ENCODE measurements at regions not wholly inside any gene's neighbourhood (a gene's known extent, or its start where the extent isn't known, plus 50 kb on each side); places are given as distances from the start of the nearest gene placed in this dataset.
"Not testable (repeated sequence)": the region's sequence is repeated elsewhere in the genome, so short reads cannot be mapped to it uniquely, and the experiment has no call there.

DNA sequence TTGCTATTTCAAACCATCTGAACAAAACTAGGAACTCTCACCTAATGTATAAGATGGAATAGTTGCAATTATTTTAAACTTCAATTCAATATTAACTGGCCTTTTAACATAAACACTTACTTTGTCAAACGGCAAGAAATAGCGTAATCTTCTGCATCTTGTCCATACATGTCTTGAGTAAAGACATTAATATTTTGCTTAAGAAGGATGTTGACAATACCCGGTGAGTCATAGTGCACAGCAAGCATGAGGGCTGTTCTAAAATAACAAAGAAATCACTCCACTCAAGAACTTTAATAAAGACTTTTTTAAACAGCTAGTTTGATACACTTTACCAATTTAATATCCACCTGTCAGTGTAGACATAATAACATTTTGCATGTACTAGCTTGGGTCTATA, 240.9 kb downstream of the LIPI start:
- TF ChIP-seq, protein P1, sequence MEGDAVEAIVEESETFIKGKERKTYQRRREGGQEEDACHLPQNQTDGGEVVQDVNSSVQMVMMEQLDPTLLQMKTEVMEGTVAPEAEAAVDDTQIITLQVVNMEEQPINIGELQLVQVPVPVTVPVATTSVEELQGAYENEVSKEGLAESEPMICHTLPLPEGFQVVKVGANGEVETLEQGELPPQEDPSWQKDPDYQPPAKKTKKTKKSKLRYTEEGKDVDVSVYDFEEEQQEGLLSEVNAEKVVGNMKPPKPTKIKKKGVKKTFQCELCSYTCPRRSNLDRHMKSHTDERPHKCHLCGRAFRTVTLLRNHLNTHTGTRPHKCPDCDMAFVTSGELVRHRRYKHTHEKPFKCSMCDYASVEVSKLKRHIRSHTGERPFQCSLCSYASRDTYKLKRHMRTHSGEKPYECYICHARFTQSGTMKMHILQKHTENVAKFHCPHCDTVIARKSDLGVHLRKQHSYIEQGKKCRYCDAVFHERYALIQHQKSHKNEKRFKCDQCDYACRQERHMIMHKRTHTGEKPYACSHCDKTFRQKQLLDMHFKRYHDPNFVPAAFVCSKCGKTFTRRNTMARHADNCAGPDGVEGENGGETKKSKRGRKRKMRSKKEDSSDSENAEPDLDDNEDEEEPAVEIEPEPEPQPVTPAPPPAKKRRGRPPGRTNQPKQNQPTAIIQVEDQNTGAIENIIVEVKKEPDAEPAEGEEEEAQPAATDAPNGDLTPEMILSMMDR (IDR thresholded peaks at IDR 0.05 in 4 of 5, conservative IDR thresholded peaks at IDR 0.05 in 1 of 5): not testable (repeated sequence)
- TF ChIP-seq POLR2A (IDR thresholded peaks at IDR 0.05): not testable (repeated sequence)

Measured in gastrocnemius medialis (tissue), 4 donors.